ENCODE measurements at regions not wholly inside any gene's neighbourhood (a gene's known extent, or its start where the extent isn't known, plus 50 kb on each side); places are given as distances from the start of the nearest gene placed in this dataset.

GRCh38 chr7:82599895-82600294 lies 156.3 kb upstream of the CACNA2D1 start:
- no peak overlapping the region for H3K9ac ChIP-seq (ENCODE audit: control insufficient read depth, insufficient read depth, low read length)
- ChIA-PET RAD21 (ENCODE audit: unreplicated experiment) (interaction anchor here (0.7 to 1.1 kb wide), 6 partner anchors 10 to 1100 kb away, joined by 3 to 5 read pairs (median 3); no protein-coding TSS in a partner anchor), CTCF (interaction anchor here (0.8 to 1.4 kb wide), 6 partner anchors 10 to 1101 kb away, joined by 3 to 8 read pairs (median 4); no protein-coding TSS in a partner anchor), SMC1A (ENCODE audit: uncharacterized antibody, unreplicated experiment) (interaction anchor here (0.9 to 1.6 kb wide), 12 partner anchors 11 to 1101 kb away, joined by 3 to 7 read pairs (median 4); no protein-coding TSS in a partner anchor), POLR2A (no interaction called here)
- BruUV-seq (replicated peaks): no TSS peak
- no peaks in the 10 kb centered on the region for H3K9me3 ChIP-seq (replicated peaks; ENCODE audit: control insufficient read depth, insufficient read depth, low read length)
- no peaks in the 10 kb centered on the region for H4K20me1 ChIP-seq (ENCODE audit: control insufficient read depth, insufficient read depth)
- DNase-seq (ENCODE audit: low read depth, low spot score): no peak
- intact Hi-C loops (cut with micrococcal nuclease; ENCODE audit: unreplicated experiment): loop anchor here (10.0 kb wide), 1 partner anchor 555 kb away; no protein-coding TSS in a partner anchor
- FAIRE-seq: no peak
- ATAC-seq: no peak
- no peak for TF ChIP-seq FOXK2 (IDR thresholded peaks at IDR 0.05)
- TF ChIP-seq, protein P1, sequence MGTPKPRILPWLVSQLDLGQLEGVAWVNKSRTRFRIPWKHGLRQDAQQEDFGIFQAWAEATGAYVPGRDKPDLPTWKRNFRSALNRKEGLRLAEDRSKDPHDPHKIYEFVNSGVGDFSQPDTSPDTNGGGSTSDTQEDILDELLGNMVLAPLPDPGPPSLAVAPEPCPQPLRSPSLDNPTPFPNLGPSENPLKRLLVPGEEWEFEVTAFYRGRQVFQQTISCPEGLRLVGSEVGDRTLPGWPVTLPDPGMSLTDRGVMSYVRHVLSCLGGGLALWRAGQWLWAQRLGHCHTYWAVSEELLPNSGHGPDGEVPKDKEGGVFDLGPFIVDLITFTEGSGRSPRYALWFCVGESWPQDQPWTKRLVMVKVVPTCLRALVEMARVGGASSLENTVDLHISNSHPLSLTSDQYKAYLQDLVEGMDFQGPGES (IDR thresholded peaks at IDR 0.05): no peak
- no peak for TF ChIP-seq SMC3 (IDR thresholded peaks at IDR 0.05; ENCODE audit: borderline replicate concordance, low read length)
- no peak for TF ChIP-seq LARP7 (IDR thresholded peaks at IDR 0.05)
- no peak for TF ChIP-seq NFYA (IDR thresholded peaks at IDR 0.05; ENCODE audit: borderline replicate concordance, low read depth, low read length)
- no peak for TF ChIP-seq TCF12 (IDR thresholded peaks at IDR 0.05; ENCODE audit: low read depth, low read length)
- TF ChIP-seq YBX1 (IDR thresholded peaks at IDR 0.05): no peak
- TF ChIP-seq SIX5 (IDR thresholded peaks at IDR 0.05; ENCODE audit: low read depth, low read length, severe bottlenecking): no peak
- TF ChIP-seq CEBPB (IDR thresholded peaks at IDR 0.05; ENCODE audit: borderline replicate concordance in 1 of 2, low read depth in 2 of 2, low read length in 2 of 2): no peak
- no peak for TF ChIP-seq RAD51 (IDR thresholded peaks at IDR 0.05)
- no peak for TF ChIP-seq ETV6 (conservative IDR thresholded peaks at IDR 0.05 in 1 of 2, IDR thresholded peaks at IDR 0.05 in 1 of 2; ENCODE audit: borderline replicate concordance in 1 of 2, low read depth in 1 of 2)
- TF ChIP-seq CHD1 (IDR thresholded peaks at IDR 0.05; ENCODE audit: low read depth, low read length): no peak
- no peak for TF ChIP-seq SMAD1 (IDR thresholded peaks at IDR 0.05; ENCODE audit: low read depth, partially characterized antibody)
- no peak for TF ChIP-seq RBBP5 (conservative IDR thresholded peaks at IDR 0.05)
- H3K79me2 ChIP-seq (ENCODE audit: control insufficient read depth, insufficient read depth, low read length): no peaks in the 10 kb centered on the region
- no peak overlapping the region for H2AFZ ChIP-seq (ENCODE audit: control insufficient read depth, low read depth, low read length)
- H3K36me3 ChIP-seq (ENCODE audit: control insufficient read depth in 2 of 2, insufficient read depth in 2 of 2, low read length in 1 of 2): no peaks in the 10 kb centered on the region
- no peaks in the 10 kb centered on the region for H3K4me1 ChIP-seq (ENCODE audit: control insufficient read depth, insufficient read depth, low read length)
- in situ Hi-C loops (cut with MboI): loop anchor here (10.0 kb wide), 1 partner anchor 125 kb away; no protein-coding TSS in a partner anchor
- no peak overlapping the region for H3K4me2 ChIP-seq (ENCODE audit: control insufficient read depth, insufficient read depth)
- H3K4me3 ChIP-seq: no peak overlapping the region
- H3K27ac ChIP-seq (ENCODE audit: control insufficient read depth, insufficient read depth): no peak overlapping the region
- H3K27me3 ChIP-seq (replicated peaks in 1 of 2; ENCODE audit: control insufficient read depth in 2 of 2, insufficient read depth in 2 of 2, low read length in 1 of 2): no peaks in the 10 kb centered on the region
